DND-41 (cell line): ENCODE measurements at regions not wholly inside any gene's neighbourhood (a gene's known extent, or its start where the extent isn't known, plus 50 kb on each side); places are given as distances from the start of the nearest gene placed in this dataset.

Experiments used
- EZH2 ChIP-seq: IDR thresholded peaks from 3 replicates; pipeline ENCODE4 v1.6.1; 2012; ENCODE audit warnings: borderline replicate concordance, low read depth, mild to moderate bottlenecking, moderate library complexity, low read length, inconsistent platforms; ENCODE audit not compliant: severe bottlenecking
- TF ChIP-seq, protein P1 (sequence below): IDR thresholded peaks from 2 replicates; pipeline ENCODE4 v1.5.1; 2012; ENCODE audit warnings: borderline replicate concordance, low read length, moderate library complexity, mild to moderate bottlenecking; ENCODE audit not compliant: poor library complexity, severe bottlenecking; ENCODE audit errors: extremely low read depth

DNA sequence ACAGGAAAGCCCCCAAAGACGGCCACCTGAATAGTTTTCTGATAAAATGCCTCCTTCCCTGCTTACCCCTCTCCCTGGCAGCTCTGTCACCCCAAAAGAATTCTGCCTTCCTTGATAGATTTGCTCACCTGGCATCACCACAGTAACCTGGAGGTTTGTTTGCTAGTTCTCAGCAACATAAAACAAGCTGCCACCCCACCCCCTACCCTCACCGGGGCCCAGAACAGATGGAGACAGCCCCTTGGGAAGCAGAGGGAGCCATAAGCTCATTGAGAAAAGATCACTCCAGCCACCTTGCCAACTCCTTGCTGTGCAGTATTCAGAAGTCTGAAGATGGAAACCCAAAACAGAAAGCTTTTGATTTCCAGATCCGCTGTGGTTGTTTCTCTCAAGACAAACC lies 108.6 kb downstream of the DHX15 start:
- TF ChIP-seq, protein P1, sequence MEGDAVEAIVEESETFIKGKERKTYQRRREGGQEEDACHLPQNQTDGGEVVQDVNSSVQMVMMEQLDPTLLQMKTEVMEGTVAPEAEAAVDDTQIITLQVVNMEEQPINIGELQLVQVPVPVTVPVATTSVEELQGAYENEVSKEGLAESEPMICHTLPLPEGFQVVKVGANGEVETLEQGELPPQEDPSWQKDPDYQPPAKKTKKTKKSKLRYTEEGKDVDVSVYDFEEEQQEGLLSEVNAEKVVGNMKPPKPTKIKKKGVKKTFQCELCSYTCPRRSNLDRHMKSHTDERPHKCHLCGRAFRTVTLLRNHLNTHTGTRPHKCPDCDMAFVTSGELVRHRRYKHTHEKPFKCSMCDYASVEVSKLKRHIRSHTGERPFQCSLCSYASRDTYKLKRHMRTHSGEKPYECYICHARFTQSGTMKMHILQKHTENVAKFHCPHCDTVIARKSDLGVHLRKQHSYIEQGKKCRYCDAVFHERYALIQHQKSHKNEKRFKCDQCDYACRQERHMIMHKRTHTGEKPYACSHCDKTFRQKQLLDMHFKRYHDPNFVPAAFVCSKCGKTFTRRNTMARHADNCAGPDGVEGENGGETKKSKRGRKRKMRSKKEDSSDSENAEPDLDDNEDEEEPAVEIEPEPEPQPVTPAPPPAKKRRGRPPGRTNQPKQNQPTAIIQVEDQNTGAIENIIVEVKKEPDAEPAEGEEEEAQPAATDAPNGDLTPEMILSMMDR = no peak
- TF ChIP-seq EZH2 = no peak
